H9 (cell line): ENCODE measurements at regions not wholly inside any gene's neighbourhood (a gene's known extent, or its start where the extent isn't known, plus 50 kb on each side); places are given as distances from the start of the nearest gene placed in this dataset.

Source experiments
- DNase-seq: peaks from one replicate; pipeline ENCODE4 v3.0.0-alpha.2; 2017
- H2AFZ ChIP-seq: one replicate; pipeline ENCODE4 v1.6.1; 2013; ENCODE audit warnings: mild to moderate bottlenecking, low read length, control low read depth, moderate library complexity
- H2AK5ac ChIP-seq: 2 replicates; pipeline ENCODE4 v1.6.1; 2013; ENCODE audit warnings: low read length, control low read depth, mixed read lengths; ENCODE audit not compliant: insufficient read length
- H2BK120ac ChIP-seq: one replicate; pipeline ENCODE4 v1.6.1; 2013; ENCODE audit warnings: low read depth, mild to moderate bottlenecking, low read length, control low read depth, inconsistent platforms; ENCODE audit not compliant: poor library complexity, severe bottlenecking
- H2BK12ac ChIP-seq: 2 replicates; pipeline ENCODE4 v1.6.1; 2013; ENCODE audit warnings: low read length, control low read depth, mixed read lengths, low read depth; ENCODE audit not compliant: insufficient read length
- H2BK15ac ChIP-seq: 2 replicates; pipeline ENCODE4 v1.6.1; 2013; ENCODE audit warnings: low read depth, low read length, control low read depth
- H2BK20ac ChIP-seq: one replicate; pipeline ENCODE4 v1.6.1; 2013; ENCODE audit warnings: low read depth, mild to moderate bottlenecking, low read length, control low read depth, inconsistent platforms; ENCODE audit not compliant: poor library complexity, severe bottlenecking
- H2BK5ac ChIP-seq: 2 replicates; pipeline ENCODE4 v1.6.1; 2013; ENCODE audit warnings: low read length, control low read depth, mixed read lengths; ENCODE audit not compliant: insufficient read length
- H3K14ac ChIP-seq: 2 replicates; pipeline ENCODE4 v1.6.1; 2013; ENCODE audit warnings: low read length, control low read depth; ENCODE audit not compliant: insufficient read depth
- H3K18ac ChIP-seq: 2 replicates; pipeline ENCODE4 v1.6.1; 2013; ENCODE audit warnings: low read depth, mild to moderate bottlenecking, mixed read lengths, low read length, control low read depth; ENCODE audit not compliant: insufficient read length
- H3K23ac ChIP-seq: 2 replicates; pipeline ENCODE4 v1.6.1; 2013; ENCODE audit warnings: low read length, control low read depth, mixed read lengths, low read depth; ENCODE audit not compliant: insufficient read length
- H3K23me2 ChIP-seq: 2 replicates; pipeline ENCODE4 v1.6.1; 2013; ENCODE audit warnings: low read depth, mild to moderate bottlenecking, mixed read lengths, low read length, control low read depth; ENCODE audit not compliant: insufficient read length, poor library complexity, severe bottlenecking
- H3K27ac ChIP-seq: 2 replicates; pipeline ENCODE4 v1.5.1; 2013; ENCODE audit warnings: low read length, control low read depth, mixed read lengths, low read depth; ENCODE audit not compliant: insufficient read length
- H3K27me3 ChIP-seq: 2 replicates; pipeline ENCODE4 v1.6.1; 2013; ENCODE audit warnings: low read length, control low read depth, inconsistent platforms; ENCODE audit not compliant: insufficient read depth
- H3K4ac ChIP-seq: 2 replicates; pipeline ENCODE4 v1.6.1; 2013; ENCODE audit warnings: low read depth, mild to moderate bottlenecking, control low read depth, inconsistent platforms, low read length, moderate library complexity
- H3K4me1 ChIP-seq: 2 replicates; pipeline ENCODE4 v1.6.1; 2013; ENCODE audit warnings: low read length, control low read depth, inconsistent platforms; ENCODE audit not compliant: insufficient read depth
- H3K4me2 ChIP-seq: 2 replicates; pipeline ENCODE4 v1.6.1; 2013; ENCODE audit warnings: low read length, control low read depth, mixed read lengths; ENCODE audit not compliant: insufficient read length, insufficient read depth
- H3K56ac ChIP-seq: 2 replicates; pipeline ENCODE4 v1.6.1; 2013; ENCODE audit warnings: low read depth, mild to moderate bottlenecking, mixed read lengths, low read length, control low read depth; ENCODE audit not compliant: insufficient read length
- H3K79me1 ChIP-seq: 2 replicates; pipeline ENCODE4 v1.6.1; 2013; ENCODE audit warnings: low read depth, mild to moderate bottlenecking, moderate library complexity, low read length, control low read depth, inconsistent platforms; ENCODE audit not compliant: insufficient read depth, poor library complexity, severe bottlenecking
- H3K79me2 ChIP-seq: 2 replicates; pipeline ENCODE4 v1.6.1; 2013; ENCODE audit warnings: low read length, control low read depth, inconsistent platforms; ENCODE audit not compliant: insufficient read depth
- H3K9ac ChIP-seq: 2 replicates; pipeline ENCODE4 v1.6.1; 2013; ENCODE audit warnings: low read length, control low read depth, mixed read lengths; ENCODE audit not compliant: insufficient read length; ENCODE audit errors: extremely low read depth
- H3K9me3 ChIP-seq: one replicate; pipeline ENCODE4 v1.6.1; 2013; ENCODE audit warnings: low read depth, low read length, inconsistent platforms; ENCODE audit not compliant: control insufficient read depth
- H3T11ph ChIP-seq: one replicate; pipeline ENCODE4 v1.6.1; 2013; ENCODE audit warnings: mild to moderate bottlenecking, low read length, control low read depth, inconsistent platforms
- H4K20me1 ChIP-seq: one replicate; pipeline ENCODE4 v1.6.1; 2013; ENCODE audit not compliant: control insufficient read depth, insufficient read length, insufficient read depth
- H4K5ac ChIP-seq: 2 replicates; pipeline ENCODE4 v1.6.1; 2013; ENCODE audit warnings: low read depth, mild to moderate bottlenecking, mixed read lengths, low read length, control low read depth; ENCODE audit not compliant: insufficient read length
- H4K8ac ChIP-seq: replicated peaks from 2 replicates; pipeline ENCODE4 v1.6.1; 2013; ENCODE audit warnings: low read length, control low read depth, mixed read lengths, low read depth; ENCODE audit not compliant: insufficient read length
- H4K91ac ChIP-seq: 2 replicates; pipeline ENCODE4 v1.6.1; 2013; ENCODE audit warnings: low read depth, mild to moderate bottlenecking, moderate library complexity, mixed read lengths, low read length, control low read depth; ENCODE audit not compliant: insufficient read length
- H3K27ac Mint-ChIP-seq, 3 experiments: 2 replicates in 2 of 3; 3 replicates in 1 of 3; pipeline ENCODE4 v1.8.0; 2020 to 2021; ENCODE audit warnings: mixed read lengths in 3 of 3, mild to moderate bottlenecking in 1 of 3, moderate library complexity in 1 of 3
- H3K27me3 Mint-ChIP-seq: 2 replicates; pipeline ENCODE4 v1.8.0; 2021; ENCODE audit warnings: low read depth, mild to moderate bottlenecking, moderate library complexity, mixed read lengths
- H3K36me3 Mint-ChIP-seq, 3 experiments: 2 replicates in 2 of 3; 3 replicates in 1 of 3; pipeline ENCODE4 v1.8.0; 2020 to 2021; ENCODE audit warnings: low read depth in 3 of 3, mixed read lengths in 3 of 3; ENCODE audit not compliant: insufficient read depth in 1 of 3
- H3K4me1 Mint-ChIP-seq, 2 experiments: 2 replicates each; pipeline ENCODE4 v1.8.0; 2020; ENCODE audit warnings: mixed read lengths in 2 of 2
- H3K4me3 Mint-ChIP-seq, 2 experiments: 2 replicates in 1 of 2; 3 replicates in 1 of 2; pipeline ENCODE4 v1.8.0; 2020 to 2021; ENCODE audit warnings: mild to moderate bottlenecking in 2 of 2, mixed read lengths in 2 of 2, moderate library complexity in 1 of 2
- H3K9me3 Mint-ChIP-seq, 2 experiments: 2 replicates in 1 of 2; 3 replicates in 1 of 2; pipeline ENCODE4 v1.8.0; 2020; ENCODE audit warnings: mild to moderate bottlenecking in 2 of 2, mixed read lengths in 2 of 2, moderate library complexity in 1 of 2
- WGBS: extraction: QIAGEN DNeasy Blood & Tissue Kit; methylation state at CpG from one replicate; pipeline ENCODE4 v1.1.7; 2013; ENCODE audit warnings: missing lambda C conversion rate, low lambda C conversion rate, mixed read lengths; ENCODE audit not compliant: insufficient read length; ENCODE audit errors: extremely low coverage; 5-methylcytosine and 5-hydroxymethylcytosine counted together
- TF ChIP-seq, protein P1 (sequence below): fragments of 200-600 bp; sonication (generic); conservative IDR thresholded peaks from 3 replicates; pipeline ENCODE4 v1.8.0; 2021; ENCODE audit warnings: antibody characterized with exemption, mild to moderate bottlenecking

DNA sequence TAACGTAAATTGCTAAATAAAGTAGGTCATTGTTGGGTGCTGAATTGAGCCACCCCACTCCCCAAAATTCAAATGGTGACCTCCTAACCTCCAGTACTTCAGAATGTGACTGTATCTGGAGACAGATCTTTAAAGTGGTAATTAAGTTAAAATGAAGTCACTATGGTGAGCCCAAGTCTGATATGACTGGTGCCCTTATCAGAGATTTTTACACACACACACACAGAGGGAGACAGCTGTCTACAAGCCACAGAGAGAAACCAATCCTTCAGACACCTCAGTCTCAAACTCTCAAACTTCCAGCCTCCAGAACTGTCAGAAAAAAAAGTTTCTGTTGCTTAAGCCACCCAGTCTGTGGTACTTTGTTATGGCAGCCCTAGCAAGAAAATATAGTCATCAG lies 879.2 kb upstream of the INTU start:
- no peak overlapping the region for H3K14ac ChIP-seq
- H3T11ph ChIP-seq: no peak overlapping the region
- no peak overlapping the region for H4K8ac ChIP-seq
- H2BK12ac ChIP-seq: no peak overlapping the region
- no peaks in the 10 kb centered on the region for H3K79me2 ChIP-seq
- H2BK120ac ChIP-seq: no peak overlapping the region
- H3K9me3 ChIP-seq: no peaks in the 10 kb centered on the region
- no peak overlapping the region for H2AK5ac ChIP-seq
- no peaks in the 10 kb centered on the region for H4K20me1 ChIP-seq
- no peak overlapping the region for H4K5ac ChIP-seq
- H3K4me2 ChIP-seq: no peak overlapping the region
- no peak overlapping the region for H2BK15ac ChIP-seq
- Mint-ChIP-seq H3K36me3 (no peaks in the 10 kb centered on the region), H3K9me3 (no peaks in the 10 kb centered on the region), H3K27ac (no peak overlapping the region), H3K4me3 (no peak overlapping the region), H3K4me1 (no peaks in the 10 kb centered on the region), H3K27me3 (no peaks in the 10 kb centered on the region)
- no peak overlapping the region for H3K56ac ChIP-seq
- no peaks in the 10 kb centered on the region for H3K27me3 ChIP-seq
- no peak overlapping the region for H3K4ac ChIP-seq
- no peak overlapping the region for H3K23ac ChIP-seq
- H3K9ac ChIP-seq: no peak overlapping the region
- H3K79me1 ChIP-seq: no peaks in the 10 kb centered on the region
- H3K4me1 ChIP-seq: no peaks in the 10 kb centered on the region
- H2AFZ ChIP-seq: no peak overlapping the region
- no peak overlapping the region for H2BK20ac ChIP-seq
- DNase-seq: no peak
- no peak overlapping the region for H3K27ac ChIP-seq
- H3K23me2 ChIP-seq: no peaks in the 10 kb centered on the region
- H2BK5ac ChIP-seq: no peak overlapping the region
- TF ChIP-seq, protein P1, sequence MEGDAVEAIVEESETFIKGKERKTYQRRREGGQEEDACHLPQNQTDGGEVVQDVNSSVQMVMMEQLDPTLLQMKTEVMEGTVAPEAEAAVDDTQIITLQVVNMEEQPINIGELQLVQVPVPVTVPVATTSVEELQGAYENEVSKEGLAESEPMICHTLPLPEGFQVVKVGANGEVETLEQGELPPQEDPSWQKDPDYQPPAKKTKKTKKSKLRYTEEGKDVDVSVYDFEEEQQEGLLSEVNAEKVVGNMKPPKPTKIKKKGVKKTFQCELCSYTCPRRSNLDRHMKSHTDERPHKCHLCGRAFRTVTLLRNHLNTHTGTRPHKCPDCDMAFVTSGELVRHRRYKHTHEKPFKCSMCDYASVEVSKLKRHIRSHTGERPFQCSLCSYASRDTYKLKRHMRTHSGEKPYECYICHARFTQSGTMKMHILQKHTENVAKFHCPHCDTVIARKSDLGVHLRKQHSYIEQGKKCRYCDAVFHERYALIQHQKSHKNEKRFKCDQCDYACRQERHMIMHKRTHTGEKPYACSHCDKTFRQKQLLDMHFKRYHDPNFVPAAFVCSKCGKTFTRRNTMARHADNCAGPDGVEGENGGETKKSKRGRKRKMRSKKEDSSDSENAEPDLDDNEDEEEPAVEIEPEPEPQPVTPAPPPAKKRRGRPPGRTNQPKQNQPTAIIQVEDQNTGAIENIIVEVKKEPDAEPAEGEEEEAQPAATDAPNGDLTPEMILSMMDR: no peak
- no CpG with 5 or more reads among the region's 1 CpG for WGBS
- H4K91ac ChIP-seq: no peak overlapping the region
- H3K18ac ChIP-seq: no peak overlapping the region
